HL-60 (cell line): ENCODE measurements at regions not wholly inside any gene's neighbourhood (a gene's known extent, or its start where the extent isn't known, plus 50 kb on each side); places are given as distances from the start of the nearest gene placed in this dataset.

Source experiments
- DNase-seq, 2 experiments: peaks; one replicate each; pipeline ENCODE4 v3.0.0-alpha.2; 2010 to 2020; ENCODE audit warnings: low read depth in 1 of 2, low spot score in 1 of 2
- H3K27ac ChIP-seq: fragments of 250-450 bp; sonication (Bioruptor Pico); replicated peaks from 2 replicates; pipeline ENCODE4 v1.5.1; 2020; ENCODE audit warnings: mild to moderate bottlenecking, moderate library complexity
- H3K27me3 ChIP-seq: fragments of 250-450 bp; sonication (Bioruptor Pico); 2 replicates; pipeline ENCODE4 v1.5.1; 2021; ENCODE audit warnings: mild to moderate bottlenecking, moderate library complexity; ENCODE audit not compliant: insufficient read depth, poor library complexity, severe bottlenecking
- H3K4me3 ChIP-seq: replicated peaks from 2 replicates; pipeline ENCODE4 v1.5.1; 2011; ENCODE audit warnings: mild to moderate bottlenecking, control low read depth, low read length; ENCODE audit not compliant: insufficient read depth
- GABPA ChIP-seq: IDR thresholded peaks from 2 replicates; pipeline ENCODE4 v1.6.1; 2012; ENCODE audit warnings: low read depth
- POLR2AphosphoS5 ChIP-seq: IDR thresholded peaks from 2 replicates; pipeline ENCODE4 v1.6.1; 2012; ENCODE audit warnings: low read depth
- SPI1 ChIP-seq: IDR thresholded peaks from 2 replicates; pipeline ENCODE4 v1.6.1; 2012; ENCODE audit warnings: low read depth, mild to moderate bottlenecking, borderline replicate concordance
- TF ChIP-seq, protein P1 (sequence below): IDR thresholded peaks from 2 replicates; pipeline ENCODE4 v1.6.1; 2012; ENCODE audit warnings: low read depth; ENCODE audit not compliant: insufficient replicate concordance
- TF ChIP-seq, protein P2 (sequence below): IDR thresholded peaks from one replicate; pipeline ENCODE4 v1.5.1; 2011; ENCODE audit warnings: low read length, control low read depth, inconsistent platforms; ENCODE audit not compliant: insufficient read depth

DNA sequence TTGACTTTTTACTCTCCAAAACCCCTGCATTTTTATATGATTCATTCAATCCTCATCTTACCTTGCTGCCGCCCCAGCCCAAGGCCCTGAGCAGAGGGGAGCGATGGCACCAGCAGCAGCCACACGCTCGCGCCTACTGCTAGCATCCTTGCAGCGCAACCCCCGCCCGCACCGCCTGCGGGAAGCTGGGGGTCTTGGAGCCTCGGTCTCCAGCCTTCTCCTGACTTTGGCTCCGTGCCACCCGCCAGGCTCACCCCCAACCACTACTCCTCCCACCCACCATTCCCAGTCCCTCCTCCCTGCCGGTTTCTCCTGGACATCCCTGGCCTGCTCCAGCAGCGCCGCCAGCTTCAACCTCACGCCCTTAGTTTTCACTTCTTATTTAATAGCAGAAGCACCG, 76.6 kb downstream of the RPE65 start:
- Histone ChIP-seq H3K4me3 (no peak overlapping the region), H3K27me3 (no peaks in the 10 kb centered on the region), H3K27ac (no peak overlapping the region)
- TF ChIP-seq, protein P1, sequence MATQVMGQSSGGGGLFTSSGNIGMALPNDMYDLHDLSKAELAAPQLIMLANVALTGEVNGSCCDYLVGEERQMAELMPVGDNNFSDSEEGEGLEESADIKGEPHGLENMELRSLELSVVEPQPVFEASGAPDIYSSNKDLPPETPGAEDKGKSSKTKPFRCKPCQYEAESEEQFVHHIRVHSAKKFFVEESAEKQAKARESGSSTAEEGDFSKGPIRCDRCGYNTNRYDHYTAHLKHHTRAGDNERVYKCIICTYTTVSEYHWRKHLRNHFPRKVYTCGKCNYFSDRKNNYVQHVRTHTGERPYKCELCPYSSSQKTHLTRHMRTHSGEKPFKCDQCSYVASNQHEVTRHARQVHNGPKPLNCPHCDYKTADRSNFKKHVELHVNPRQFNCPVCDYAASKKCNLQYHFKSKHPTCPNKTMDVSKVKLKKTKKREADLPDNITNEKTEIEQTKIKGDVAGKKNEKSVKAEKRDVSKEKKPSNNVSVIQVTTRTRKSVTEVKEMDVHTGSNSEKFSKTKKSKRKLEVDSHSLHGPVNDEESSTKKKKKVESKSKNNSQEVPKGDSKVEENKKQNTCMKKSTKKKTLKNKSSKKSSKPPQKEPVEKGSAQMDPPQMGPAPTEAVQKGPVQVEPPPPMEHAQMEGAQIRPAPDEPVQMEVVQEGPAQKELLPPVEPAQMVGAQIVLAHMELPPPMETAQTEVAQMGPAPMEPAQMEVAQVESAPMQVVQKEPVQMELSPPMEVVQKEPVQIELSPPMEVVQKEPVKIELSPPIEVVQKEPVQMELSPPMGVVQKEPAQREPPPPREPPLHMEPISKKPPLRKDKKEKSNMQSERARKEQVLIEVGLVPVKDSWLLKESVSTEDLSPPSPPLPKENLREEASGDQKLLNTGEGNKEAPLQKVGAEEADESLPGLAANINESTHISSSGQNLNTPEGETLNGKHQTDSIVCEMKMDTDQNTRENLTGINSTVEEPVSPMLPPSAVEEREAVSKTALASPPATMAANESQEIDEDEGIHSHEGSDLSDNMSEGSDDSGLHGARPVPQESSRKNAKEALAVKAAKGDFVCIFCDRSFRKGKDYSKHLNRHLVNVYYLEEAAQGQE = no peak
- TF ChIP-seq SPI1 (no peak), GABPA (no peak), POLR2AphosphoS5 (no peak)
- TF ChIP-seq, protein P2, sequence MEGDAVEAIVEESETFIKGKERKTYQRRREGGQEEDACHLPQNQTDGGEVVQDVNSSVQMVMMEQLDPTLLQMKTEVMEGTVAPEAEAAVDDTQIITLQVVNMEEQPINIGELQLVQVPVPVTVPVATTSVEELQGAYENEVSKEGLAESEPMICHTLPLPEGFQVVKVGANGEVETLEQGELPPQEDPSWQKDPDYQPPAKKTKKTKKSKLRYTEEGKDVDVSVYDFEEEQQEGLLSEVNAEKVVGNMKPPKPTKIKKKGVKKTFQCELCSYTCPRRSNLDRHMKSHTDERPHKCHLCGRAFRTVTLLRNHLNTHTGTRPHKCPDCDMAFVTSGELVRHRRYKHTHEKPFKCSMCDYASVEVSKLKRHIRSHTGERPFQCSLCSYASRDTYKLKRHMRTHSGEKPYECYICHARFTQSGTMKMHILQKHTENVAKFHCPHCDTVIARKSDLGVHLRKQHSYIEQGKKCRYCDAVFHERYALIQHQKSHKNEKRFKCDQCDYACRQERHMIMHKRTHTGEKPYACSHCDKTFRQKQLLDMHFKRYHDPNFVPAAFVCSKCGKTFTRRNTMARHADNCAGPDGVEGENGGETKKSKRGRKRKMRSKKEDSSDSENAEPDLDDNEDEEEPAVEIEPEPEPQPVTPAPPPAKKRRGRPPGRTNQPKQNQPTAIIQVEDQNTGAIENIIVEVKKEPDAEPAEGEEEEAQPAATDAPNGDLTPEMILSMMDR = no peak
- no peak for DNase-seq

DNA sequence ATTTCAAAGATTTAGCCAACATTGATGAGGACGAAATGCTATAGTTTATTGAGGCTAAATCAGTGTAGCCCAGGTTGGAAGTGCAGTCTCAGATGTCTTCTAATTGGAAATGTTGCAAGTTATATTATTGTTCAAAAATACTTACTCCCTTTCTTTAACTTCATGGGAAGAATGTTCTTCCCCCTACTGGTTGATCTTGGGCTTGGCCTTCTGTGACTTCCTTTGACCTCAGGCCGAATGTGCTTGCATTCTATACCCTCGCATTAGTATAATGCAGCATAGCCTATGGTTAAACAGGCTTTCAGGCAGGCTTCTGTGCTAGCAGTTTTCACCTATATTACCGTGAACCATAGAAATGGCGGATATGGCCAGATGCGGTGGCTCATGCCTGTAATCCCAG, 77.3 kb downstream of the RPE65 start:
- TF ChIP-seq SPI1 (no peak), GABPA (no peak)
- TF ChIP-seq, protein P2 = no peak
- TF ChIP-seq, protein P1 = no peak
- Histone ChIP-seq H3K4me3 (no peak overlapping the region), H3K27ac (no peak overlapping the region), H3K27me3 (no peaks in the 10 kb centered on the region)
- no peak for DNase-seq

DNA sequence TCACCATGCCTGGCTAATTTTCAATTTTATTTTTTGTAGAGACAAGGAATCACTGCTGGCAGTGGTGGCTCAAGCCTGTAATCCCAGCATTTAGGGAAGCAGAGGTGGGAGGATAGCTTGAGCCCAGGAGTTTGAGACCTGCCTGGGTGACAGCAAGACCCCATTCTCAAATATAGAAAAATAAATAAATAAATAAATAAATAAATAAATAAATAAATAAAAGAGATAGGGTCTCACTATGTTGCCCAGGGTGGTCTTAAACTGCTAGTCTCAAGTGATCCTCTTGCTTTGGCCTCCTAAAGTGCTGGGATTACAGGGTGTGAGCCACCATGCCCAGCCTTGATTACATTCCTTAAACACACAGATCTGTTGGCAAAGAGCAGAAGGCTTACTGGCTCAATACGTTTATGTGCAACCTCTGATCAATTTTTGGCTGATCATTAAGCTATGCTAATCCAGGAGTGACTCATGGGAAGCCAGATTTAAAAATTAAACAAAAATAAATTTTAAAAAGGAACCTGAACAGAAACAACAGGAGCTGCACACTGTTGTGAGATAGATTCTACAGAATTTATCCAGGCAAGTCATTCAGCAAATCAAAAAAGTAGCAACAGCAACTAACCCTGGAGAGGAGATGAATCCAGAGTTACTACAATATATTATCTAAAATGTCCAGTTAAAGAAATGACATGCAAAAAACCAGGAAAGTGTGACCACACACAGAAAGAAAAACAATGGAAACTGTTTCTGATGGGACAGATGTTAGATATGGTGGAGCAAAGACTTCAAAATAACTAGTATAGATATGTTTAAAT, 79.4 kb downstream of the RPE65 start:
- H3K27ac ChIP-seq = no peak overlapping the region
- TF ChIP-seq POLR2AphosphoS5 = no peak
- TF ChIP-seq, protein P1 = no peak
- no peak for TF ChIP-seq GABPA
- no peak for TF ChIP-seq SPI1
- TF ChIP-seq, protein P2 = no peak
- no peaks in the 10 kb centered on the region for H3K27me3 ChIP-seq
- no peak overlapping the region for H3K4me3 ChIP-seq
- DNase-seq = no peak
